CD4-positive, CD25-positive, alpha-beta regulatory T cell (primary cell): ENCODE measurements at regions not wholly inside any gene's neighbourhood (a gene's known extent, or its start where the extent isn't known, plus 50 kb on each side); places are given as distances from the start of the nearest gene placed in this dataset.
"Not testable (repeated sequence)": the region's sequence is repeated elsewhere in the genome, so short reads cannot be mapped to it uniquely, and the experiment has no call there.

Experiments
- ATAC-seq, 2 donors: fragments of 150-1000 bp; cut with Tn5 transposase; one replicate each; pipeline ENCODE4 v1.10.0; 2021; ENCODE audit warnings: low read depth in 2 of 2, moderate number of reproducible peaks in 2 of 2, moderate library complexity in 1 of 2
- DNase-seq, 3 donors: peaks; one replicate each; pipeline versions ENCODE4 v3.0.0 to v3.0.0-alpha.2; 2012 to 2022; ENCODE audit warnings: mixed read lengths in 1 of 3
- H3K27ac ChIP-seq: one replicate; pipeline ENCODE4 v1.7.0; 2013; ENCODE audit warnings: mild to moderate bottlenecking, low read length; ENCODE audit not compliant: insufficient read depth, poor library complexity, severe bottlenecking
- H3K27me3 ChIP-seq: one replicate; pipeline ENCODE4 v1.7.0; 2013; ENCODE audit warnings: low read length; ENCODE audit not compliant: control insufficient read depth, insufficient read depth
- H3K36me3 ChIP-seq: one replicate; pipeline ENCODE4 v1.7.0; 2013; ENCODE audit warnings: mild to moderate bottlenecking, low read length, moderate library complexity; ENCODE audit not compliant: control insufficient read depth, insufficient read depth
- H3K4me1 ChIP-seq: 2 replicates; pipeline ENCODE4 v1.7.0; 2013; ENCODE audit warnings: mild to moderate bottlenecking, low read length; ENCODE audit not compliant: insufficient read depth, control insufficient read depth, poor library complexity, severe bottlenecking
- H3K4me3 ChIP-seq: one replicate; pipeline ENCODE4 v1.7.0; 2013; ENCODE audit warnings: low read depth, mild to moderate bottlenecking, low read length, moderate library complexity
- H3K9me3 ChIP-seq, 2 experiments: 1 replicate in 1 of 2; 2 replicates in 1 of 2; pipeline ENCODE4 v1.7.0; 2013; ENCODE audit warnings: low read length in 2 of 2, mild to moderate bottlenecking in 1 of 2, moderate library complexity in 1 of 2; ENCODE audit not compliant: control insufficient read depth in 2 of 2
- H3K27ac Mint-ChIP-seq, 3 donors: one replicate each; pipeline ENCODE4 v1.8.0; 2020 to 2022; ENCODE audit warnings: mild to moderate bottlenecking in 3 of 3, mixed read lengths in 3 of 3, moderate library complexity in 2 of 3
- H3K27me3 Mint-ChIP-seq: one replicate; pipeline ENCODE4 v1.8.0; 2022; ENCODE audit warnings: mild to moderate bottlenecking, mixed read lengths
- H3K36me3 Mint-ChIP-seq: one replicate; pipeline ENCODE4 v1.8.0; 2020; ENCODE audit warnings: mixed read lengths
- H3K4me1 Mint-ChIP-seq, 4 donors: one replicate each; pipeline ENCODE4 v1.8.0; 2020 to 2022; ENCODE audit warnings: mixed read lengths in 4 of 4, mild to moderate bottlenecking in 1 of 4
- H3K4me3 Mint-ChIP-seq, 4 donors: one replicate each; pipeline ENCODE4 v1.8.0; 2020 to 2022; ENCODE audit warnings: mild to moderate bottlenecking in 4 of 4, mixed read lengths in 4 of 4, moderate library complexity in 3 of 4
- H3K9me3 Mint-ChIP-seq, 7 donors: one replicate each; pipeline ENCODE4 v1.8.0; 2020 to 2022; ENCODE audit warnings: mixed read lengths in 7 of 7, mild to moderate bottlenecking in 3 of 7, moderate library complexity in 2 of 7

GRCh38 chr14:105886791-105887191, 360.4 kb downstream of the TMEM121 start:
- DNase-seq, H3K9me3 ChIP-seq, H3K27ac Mint-ChIP-seq, H3K36me3 ChIP-seq, H3K27me3 Mint-ChIP-seq, H3K27me3 ChIP-seq, H3K4me3 Mint-ChIP-seq, H3K36me3 Mint-ChIP-seq, H3K4me1 ChIP-seq, ATAC-seq, H3K27ac ChIP-seq, H3K4me1 Mint-ChIP-seq, H3K9me3 Mint-ChIP-seq, H3K4me3 ChIP-seq: not testable (repeated sequence)

- no peaks in the 10 kb centered on the region for H3K4me1 ChIP-seq
- no peak overlapping the region for H3K4me3 ChIP-seq
- DNase-seq (no peak), ATAC-seq (no peak)
- H3K27me3 ChIP-seq = no peaks in the 10 kb centered on the region
- Mint-ChIP-seq H3K4me3 (no peak overlapping the region), H3K36me3 (no peaks in the 10 kb centered on the region), H3K27ac (no peak overlapping the region), H3K9me3 (no peaks in the 10 kb centered on the region), H3K4me1 (peaks cover 0 to 6% (median 3%) of the 10 kb centered on the region in 4 donors), H3K27me3 (peaks cover 8% of the 10 kb centered on the region)
- H3K27ac ChIP-seq = no peak overlapping the region
- H3K9me3 ChIP-seq = no peaks in the 10 kb centered on the region
- H3K36me3 ChIP-seq = no peaks in the 10 kb centered on the region
Observed at GRCh38 chr14:105887692-105888091, 361.3 kb downstream of the TMEM121 start.

- no peaks in the 10 kb centered on the region for H3K9me3 ChIP-seq
- H3K27me3 ChIP-seq = no peaks in the 10 kb centered on the region
- no peaks in the 10 kb centered on the region for H3K36me3 Mint-ChIP-seq
- H3K4me3 Mint-ChIP-seq = no peak overlapping the region
- DNase-seq (no peak), ATAC-seq (no peak)
- H3K36me3 ChIP-seq = no peaks in the 10 kb centered on the region
- no peaks in the 10 kb centered on the region for H3K9me3 Mint-ChIP-seq
- H3K4me1 ChIP-seq = no peaks in the 10 kb centered on the region
- H3K4me3 ChIP-seq = no peak overlapping the region
- peak overlapping the region in 1 of 3 donors; percentile 47 for H3K27ac Mint-ChIP-seq
- peaks cover 0 to 6% (median 3%) of the 10 kb centered on the region in 4 donors for H3K4me1 Mint-ChIP-seq
- no peak overlapping the region for H3K27ac ChIP-seq
- peaks cover 8% of the 10 kb centered on the region for H3K27me3 Mint-ChIP-seq
Observed at GRCh38 chr14:105888151-105888550, 361.8 kb downstream of the TMEM121 start.

- H3K9me3 ChIP-seq = no peaks in the 10 kb centered on the region
- H3K4me3 Mint-ChIP-seq = no peak overlapping the region
- no peaks in the 10 kb centered on the region for H3K36me3 ChIP-seq
- ATAC-seq = no peak
- no peak for DNase-seq
- no peaks in the 10 kb centered on the region for H3K4me1 ChIP-seq
- H3K27ac Mint-ChIP-seq = no peak overlapping the region
- no peaks in the 10 kb centered on the region for H3K27me3 ChIP-seq
- H3K4me3 ChIP-seq = no peak overlapping the region
- no peak overlapping the region for H3K27ac ChIP-seq
- H3K4me1 Mint-ChIP-seq = peaks cover 0 to 6% (median 3%) of the 10 kb centered on the region in 4 donors
- H3K27me3 Mint-ChIP-seq = peaks cover 12% of the 10 kb centered on the region
- H3K36me3 Mint-ChIP-seq = no peaks in the 10 kb centered on the region
- H3K9me3 Mint-ChIP-seq = no peaks in the 10 kb centered on the region
Observed at GRCh38 chr14:105888784-105889665, 362.6 kb downstream of the TMEM121 start.

GRCh38 chr14:105889666-105890473, 363.5 kb downstream of the TMEM121 start:
- ATAC-seq = no peak
- Mint-ChIP-seq H3K4me1 (peaks cover 0 to 6% (median 3%) of the 10 kb centered on the region in 4 donors), H3K27ac (no peak overlapping the region)

GRCh38 chr14:105890474-105891220, 364.3 kb downstream of the TMEM121 start:
- DNase-seq = no peak
- no peak overlapping the region for H3K4me3 Mint-ChIP-seq

More at GRCh38 chr14:105889666-105890473, 363.5 kb downstream of the TMEM121 start:
- Histone ChIP-seq H3K27me3 (no peaks in the 10 kb centered on the region), H3K27ac (no peak overlapping the region), H3K4me3 (no peak overlapping the region), H3K4me1 (no peaks in the 10 kb centered on the region), H3K36me3 (no peaks in the 10 kb centered on the region), H3K9me3 (no peaks in the 10 kb centered on the region)
- no peaks in the 10 kb centered on the region for H3K36me3 Mint-ChIP-seq
- no peak for DNase-seq
- H3K4me3 Mint-ChIP-seq = no peak overlapping the region
- H3K9me3 Mint-ChIP-seq = no peaks in the 10 kb centered on the region
- H3K27me3 Mint-ChIP-seq = peaks cover 17% of the 10 kb centered on the region

GRCh38 chr14:105891221-105891602, 364.8 kb downstream of the TMEM121 start:
- peaks cover 14% of the 10 kb centered on the region for H3K27me3 Mint-ChIP-seq
- H3K36me3 Mint-ChIP-seq = no peaks in the 10 kb centered on the region

More at GRCh38 chr14:105890474-105891220, 364.3 kb downstream of the TMEM121 start:
- Histone ChIP-seq H3K36me3 (no peaks in the 10 kb centered on the region), H3K27me3 (no peaks in the 10 kb centered on the region), H3K4me1 (no peaks in the 10 kb centered on the region), H3K4me3 (no peak overlapping the region), H3K27ac (no peak overlapping the region), H3K9me3 (no peaks in the 10 kb centered on the region)
- no peak for ATAC-seq
- peaks cover 0 to 6% (median 3%) of the 10 kb centered on the region in 4 donors for H3K4me1 Mint-ChIP-seq
- H3K36me3 Mint-ChIP-seq = no peaks in the 10 kb centered on the region
- H3K27me3 Mint-ChIP-seq = peaks cover 16% of the 10 kb centered on the region
- no peaks in the 10 kb centered on the region for H3K9me3 Mint-ChIP-seq
- no peak overlapping the region for H3K27ac Mint-ChIP-seq

More at GRCh38 chr14:105891221-105891602, 364.8 kb downstream of the TMEM121 start:
- no peak for DNase-seq
- Histone ChIP-seq H3K36me3 (no peaks in the 10 kb centered on the region), H3K9me3 (no peaks in the 10 kb centered on the region), H3K4me3 (no peak overlapping the region), H3K27me3 (no peaks in the 10 kb centered on the region), H3K27ac (no peak overlapping the region), H3K4me1 (no peaks in the 10 kb centered on the region)
- Mint-ChIP-seq H3K4me3 (no peak overlapping the region), H3K9me3 (no peaks in the 10 kb centered on the region), H3K4me1 (peaks cover 0 to 6% (median 3%) of the 10 kb centered on the region in 4 donors), H3K27ac (no peak overlapping the region)
- no peak for ATAC-seq
